WTC11 (cell line): ENCODE measurements at regions not wholly inside any gene's neighbourhood (a gene's known extent, or its start where the extent isn't known, plus 50 kb on each side); places are given as distances from the start of the nearest gene placed in this dataset.

Experiments
- ATF2 ChIP-seq: sonication (generic); formaldehyde crosslinking; IDR thresholded peaks from 2 replicates; pipeline ENCODE4 v1.8.1; 2022; ENCODE audit warnings: low read depth, missing genetic modification reagents, borderline replicate concordance
- CREB1 ChIP-seq: sonication (generic); formaldehyde crosslinking; IDR thresholded peaks from 2 replicates; pipeline ENCODE4 v1.8.0; 2023; ENCODE audit warnings: mild to moderate bottlenecking, missing genetic modification reagents
- CTCF ChIP-seq: fragments of 200-600 bp; IDR thresholded peaks from 2 replicates; pipeline ENCODE4 v1.8.0; 2022; ENCODE audit warnings: antibody characterized with exemption
- ETV6 ChIP-seq: sonication (generic); formaldehyde crosslinking; IDR thresholded peaks from 2 replicates; pipeline ENCODE4 v1.8.1; 2022; ENCODE audit warnings: mild to moderate bottlenecking, missing genetic modification reagents
- FOXK1 ChIP-seq: sonication (generic); formaldehyde crosslinking; IDR thresholded peaks from 2 replicates; pipeline ENCODE4 v1.8.0; 2022; ENCODE audit warnings: mild to moderate bottlenecking, moderate library complexity, missing genetic modification reagents
- TEAD4 ChIP-seq: sonication (generic); formaldehyde crosslinking; IDR thresholded peaks from 2 replicates; pipeline ENCODE4 v1.8.0; 2022; ENCODE audit warnings: mild to moderate bottlenecking, missing genetic modification reagents
- TF ChIP-seq, protein P1 (sequence below): fragments of 250-450 bp; sonication (Bioruptor Pico); IDR thresholded peaks from 2 replicates; pipeline ENCODE4 v1.9.0; 2021; ENCODE audit warnings: mild to moderate bottlenecking

GRCh38 chr10:78550716-78551115 lies 517.1 kb downstream of the RPS24 start:
- TF ChIP-seq, protein P1, sequence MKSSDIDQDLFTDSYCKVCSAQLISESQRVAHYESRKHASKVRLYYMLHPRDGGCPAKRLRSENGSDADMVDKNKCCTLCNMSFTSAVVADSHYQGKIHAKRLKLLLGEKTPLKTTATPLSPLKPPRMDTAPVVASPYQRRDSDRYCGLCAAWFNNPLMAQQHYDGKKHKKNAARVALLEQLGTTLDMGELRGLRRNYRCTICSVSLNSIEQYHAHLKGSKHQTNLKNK (CRISPR knock-in tag): no peak
- no peak for TF ChIP-seq TEAD4 (CRISPR knock-in tag)
- no peak for TF ChIP-seq ETV6
- no peak for TF ChIP-seq ATF2
- no peak for TF ChIP-seq CTCF
- no peak for TF ChIP-seq FOXK1 (CRISPR knock-in tag)
- TF ChIP-seq CREB1: no peak
